KBM-7 (cell line): ENCODE measurements at regions not wholly inside any gene's neighbourhood (a gene's known extent, or its start where the extent isn't known, plus 50 kb on each side); places are given as distances from the start of the nearest gene placed in this dataset.

Source experiments
- DNase-seq: peaks from one replicate; pipeline ENCODE4 v3.0.0-alpha.2; 2015
- in situ Hi-C: fragments of 300-500 bp; cut with MboI; formaldehyde crosslinking; loops from 2 replicates; pipeline ENCODE4 v1.14.3; 2020; ENCODE audit warnings: low sequenced_read_pairs, low pct_unique_long_range_greater_than_20kb, mixed read lengths

- in situ Hi-C loops, result no loop called here
Measured at GRCh38 chr10:54993148-54993547, 192.1 kb upstream of the PCDH15 start.

GRCh38 chr10:54985732-54986131 is 184.7 kb upstream of the PCDH15 start:
- in situ Hi-C loops, result no loop called here
- DNase-seq, result peak; percentile 20

More at GRCh38 chr10:54993148-54993547, 192.1 kb upstream of the PCDH15 start:
- DNase-seq, result no peak

- no peak for DNase-seq
- in situ Hi-C loops, result no loop called here
Measured at GRCh38 chr10:54983255-54983654, 182.2 kb upstream of the PCDH15 start.

GRCh38 chr10:54962134-54962900 is 161.3 kb upstream of the PCDH15 start:
- in situ Hi-C loops, result no loop called here
- no peak for DNase-seq

- no peak for DNase-seq
- in situ Hi-C loops, result no loop called here
Measured at GRCh38 chr10:54961040-54961439, 160.0 kb upstream of the PCDH15 start.

- in situ Hi-C loops, result no loop called here
- no peak for DNase-seq
Measured at GRCh38 chr10:54958844-54959243, 157.8 kb upstream of the PCDH15 start.

- in situ Hi-C loops, result no loop called here
- DNase-seq, result no peak
Measured at GRCh38 chr10:54947605-54948004, 146.6 kb upstream of the PCDH15 start.

GRCh38 chr10:54940418-54940817 is 139.4 kb upstream of the PCDH15 start:
- in situ Hi-C loops, result no loop called here
- DNase-seq, result no peak

- in situ Hi-C loops, result no loop called here
Measured at GRCh38 chr10:54914049-54914448, 113.0 kb upstream of the PCDH15 start.

GRCh38 chr10:54909165-54909564 is 108.1 kb upstream of the PCDH15 start:
- in situ Hi-C loops, result no loop called here
- DNase-seq, result no peak

More at GRCh38 chr10:54914049-54914448, 113.0 kb upstream of the PCDH15 start:
- no peak for DNase-seq

- DNase-seq, result no peak
- in situ Hi-C loops, result no loop called here
Measured at GRCh38 chr10:54908019-54908418, 107.0 kb upstream of the PCDH15 start.

- DNase-seq, result no peak
- in situ Hi-C loops, result no loop called here
Measured at GRCh38 chr10:54906940-54907339, 105.9 kb upstream of the PCDH15 start.

GRCh38 chr10:54905578-54906192 is 104.7 kb upstream of the PCDH15 start:
- no peak for DNase-seq
- in situ Hi-C loops, result no loop called here

- in situ Hi-C loops, result no loop called here
- DNase-seq, result no peak
Measured at GRCh38 chr10:54904833-54905232, 103.8 kb upstream of the PCDH15 start.

GRCh38 chr10:54903745-54904144 is 102.7 kb upstream of the PCDH15 start:
- in situ Hi-C loops, result no loop called here
- no peak for DNase-seq

- DNase-seq, result no peak
- in situ Hi-C loops, result no loop called here
Measured at GRCh38 chr10:54900584-54900983, 99.6 kb upstream of the PCDH15 start.

- DNase-seq, result peak; percentile 43
Measured at GRCh38 chr10:54880996-54881395, 80.0 kb upstream of the PCDH15 start.

GRCh38 chr10:54869022-54869421 is 68.0 kb upstream of the PCDH15 start:
- in situ Hi-C loops, result no loop called here
- DNase-seq, result no peak

More at GRCh38 chr10:54880996-54881395, 80.0 kb upstream of the PCDH15 start:
- in situ Hi-C loops, result no loop called here

GRCh38 chr10:54866666-54867065 is 65.6 kb upstream of the PCDH15 start:
- DNase-seq, result no peak
- in situ Hi-C loops, result no loop called here

GRCh38 chr10:54854843-54855242 is 53.8 kb upstream of the PCDH15 start:
- DNase-seq, result no peak
- in situ Hi-C loops, result no loop called here

- in situ Hi-C loops, result no loop called here
- DNase-seq, result no peak
Measured at GRCh38 chr10:54854389-54854788, 53.4 kb upstream of the PCDH15 start.
